GM12875 (cell line): ENCODE measurements at regions not wholly inside any gene's neighbourhood (a gene's known extent, or its start where the extent isn't known, plus 50 kb on each side); places are given as distances from the start of the nearest gene placed in this dataset.

Experiments used
- H3K4me3 ChIP-seq: one replicate; pipeline ENCODE4 v1.5.1; 2011; ENCODE audit warnings: low read depth, low read length, control low read depth
- CTCF ChIP-seq: IDR thresholded peaks from 2 replicates; pipeline ENCODE4 v1.5.1; 2011; ENCODE audit warnings: low read depth, mild to moderate bottlenecking, control low read depth, inconsistent platforms, low read length, moderate library complexity, borderline replicate concordance; ENCODE audit not compliant: insufficient read depth

- no peak overlapping the region for H3K4me3 ChIP-seq
- TF ChIP-seq CTCF, result no peak
Measured at GRCh38 chr6:104522533-104522932, 337.2 kb downstream of the HACE1 start.

GRCh38 chr6:104521176-104521575, 338.5 kb downstream of the HACE1 start:
- no peak for TF ChIP-seq CTCF

GRCh38 chr6:104519566-104519965, 340.2 kb downstream of the HACE1 start:
- no peak overlapping the region for H3K4me3 ChIP-seq
- no peak for TF ChIP-seq CTCF

More at GRCh38 chr6:104521176-104521575, 338.5 kb downstream of the HACE1 start:
- no peak overlapping the region for H3K4me3 ChIP-seq

GRCh38 chr6:104509355-104509754, 350.4 kb downstream of the HACE1 start:
- H3K4me3 ChIP-seq, result no peak overlapping the region
- no peak for TF ChIP-seq CTCF

- no peak overlapping the region for H3K4me3 ChIP-seq
- TF ChIP-seq CTCF, result no peak
Measured at GRCh38 chr6:104506429-104506828, 353.3 kb downstream of the HACE1 start.

GRCh38 chr6:104505838-104506237, 353.9 kb downstream of the HACE1 start:
- TF ChIP-seq CTCF, result no peak
- no peak overlapping the region for H3K4me3 ChIP-seq

- TF ChIP-seq CTCF, result no peak
- no peak overlapping the region for H3K4me3 ChIP-seq
Measured at GRCh38 chr6:104500265-104500664, 359.5 kb downstream of the HACE1 start.
